T follicular helper cell (primary cell): ENCODE measurements at regions not wholly inside any gene's neighbourhood (a gene's known extent, or its start where the extent isn't known, plus 50 kb on each side); places are given as distances from the start of the nearest gene placed in this dataset.

Source experiments
- DNase-seq: peaks from one replicate; pipeline ENCODE4 v3.0.0-alpha.2; 2020; ENCODE audit warnings: low read depth

- no peak for DNase-seq
Observed at GRCh38 chr16:5533321-5533888, 435.8 kb upstream of the EEF2KMT start.

- no peak for DNase-seq
Observed at GRCh38 chr16:5527817-5528216, 430.2 kb upstream of the EEF2KMT start.

GRCh38 chr16:5526826-5527225 lies 429.2 kb upstream of the EEF2KMT start:
- DNase-seq: no peak

GRCh38 chr16:5523829-5524228 lies 426.2 kb upstream of the EEF2KMT start:
- DNase-seq: no peak

GRCh38 chr16:5516115-5516514 lies 418.5 kb upstream of the EEF2KMT start:
- no peak for DNase-seq

- no peak for DNase-seq
Observed at GRCh38 chr16:5512014-5512413, 414.4 kb upstream of the EEF2KMT start.

- DNase-seq: no peak
Observed at GRCh38 chr16:5510819-5511370, 413.3 kb upstream of the EEF2KMT start.

- no peak for DNase-seq
Observed at GRCh38 chr16:5509794-5510193, 412.2 kb upstream of the EEF2KMT start.

- no peak for DNase-seq
Observed at GRCh38 chr16:5509336-5509735, 411.7 kb upstream of the EEF2KMT start.

GRCh38 chr16:5508371-5508770 lies 410.8 kb upstream of the EEF2KMT start:
- DNase-seq: no peak

- DNase-seq: no peak
Observed at GRCh38 chr16:5506021-5506420, 408.4 kb upstream of the EEF2KMT start.

- no peak for DNase-seq
Observed at GRCh38 chr16:5505091-5505887, 407.7 kb upstream of the EEF2KMT start.

GRCh38 chr16:5504064-5504781 lies 406.6 kb upstream of the EEF2KMT start:
- DNase-seq: no peak

GRCh38 chr16:5502944-5503343 lies 405.3 kb upstream of the EEF2KMT start:
- DNase-seq: no peak

- DNase-seq: no peak
Observed at GRCh38 chr16:5502467-5502869, 404.9 kb upstream of the EEF2KMT start.

GRCh38 chr16:5500526-5500925 lies 402.9 kb upstream of the EEF2KMT start:
- no peak for DNase-seq

GRCh38 chr16:5498562-5498961 lies 401.0 kb upstream of the EEF2KMT start:
- DNase-seq: no peak

- DNase-seq: no peak
Observed at GRCh38 chr16:5496013-5496412, 398.4 kb upstream of the EEF2KMT start.

GRCh38 chr16:5490499-5490898 lies 392.9 kb upstream of the EEF2KMT start:
- DNase-seq: no peak

GRCh38 chr16:5488581-5488980 lies 391.0 kb upstream of the EEF2KMT start:
- no peak for DNase-seq

GRCh38 chr16:5487728-5488127 lies 390.1 kb upstream of the EEF2KMT start:
- DNase-seq: no peak

GRCh38 chr16:5482256-5482655 lies 384.7 kb upstream of the EEF2KMT start:
- DNase-seq: no peak
